Keratinocyte (primary cell): ENCODE measurements at regions not wholly inside any gene's neighbourhood (a gene's known extent, or its start where the extent isn't known, plus 50 kb on each side); places are given as distances from the start of the nearest gene placed in this dataset.

Experiments used
- DNase-seq: peaks from one replicate; pipeline ENCODE4 v3.0.0-alpha.2; 2011; ENCODE audit warnings: low read depth, missing footprints, low spot score
- FAIRE-seq: peaks from 2 replicates; lab custom pipeline; 2011; peaks lifted over from hg19 to GRCh38; lab: Jason Lieb, UNC
- H2AFZ ChIP-seq: 2 replicates; pipeline ENCODE4 v1.6.0; 2012; ENCODE audit warnings: low read length, control low read depth, inconsistent platforms; ENCODE audit not compliant: control insufficient read depth
- H3K27ac ChIP-seq: 2 replicates; pipeline ENCODE4 v1.5.1; 2011; ENCODE audit warnings: low read length; ENCODE audit not compliant: control insufficient read depth, insufficient read depth
- H3K27me3 ChIP-seq: 3 replicates; pipeline ENCODE4 v1.6.0; 2011; ENCODE audit warnings: low read length; ENCODE audit not compliant: control insufficient read depth, insufficient read depth; ENCODE audit errors: extremely low read depth
- H3K36me3 ChIP-seq, 2 experiments: 2 replicates in 1 of 2; 3 replicates in 1 of 2; pipeline ENCODE4 v1.5.1; 2011; ENCODE audit warnings: low read length in 2 of 2, mild to moderate bottlenecking in 1 of 2; ENCODE audit not compliant: control insufficient read depth in 2 of 2, insufficient read depth in 2 of 2; ENCODE audit errors: extremely low read depth in 1 of 2
- H3K4me1 ChIP-seq: 3 replicates; pipeline ENCODE4 v1.5.1; 2011; ENCODE audit warnings: low read length; ENCODE audit not compliant: control insufficient read depth, insufficient read depth; ENCODE audit errors: extremely low read depth
- H3K4me2 ChIP-seq: 3 replicates; pipeline ENCODE4 v1.6.0; 2011; ENCODE audit warnings: low read depth, low read length; ENCODE audit not compliant: control insufficient read depth, insufficient read depth; ENCODE audit errors: extremely low read depth
- H3K4me3 ChIP-seq, 3 experiments: fragments of 200-600 bp in 1 of 3; sonication (generic) in 1 of 3; 2 replicates in 2 of 3; 3 replicates in 1 of 3; pipeline ENCODE4 v1.5.1; 2011 to 2016; ENCODE audit warnings: low read length in 3 of 3, mild to moderate bottlenecking in 3 of 3, control low read depth in 2 of 3, inconsistent platforms in 1 of 3, low read depth in 1 of 3, mixed read lengths in 1 of 3, mixed run types in 1 of 3, moderate library complexity in 1 of 3; ENCODE audit not compliant: control insufficient read depth in 2 of 3, insufficient read depth in 2 of 3; ENCODE audit errors: extremely low read depth in 1 of 3
- H3K79me2 ChIP-seq: 2 replicates; pipeline ENCODE4 v1.6.0; 2012; ENCODE audit warnings: low read length; ENCODE audit not compliant: control insufficient read depth, insufficient read depth
- H3K9ac ChIP-seq: 3 replicates; pipeline ENCODE4 v1.6.0; 2011; ENCODE audit warnings: low read length; ENCODE audit not compliant: control insufficient read depth, insufficient read depth; ENCODE audit errors: extremely low read depth
- H3K9me1 ChIP-seq: 3 replicates; pipeline ENCODE4 v1.6.0; 2011; ENCODE audit warnings: low read length; ENCODE audit not compliant: control insufficient read depth, insufficient read depth; ENCODE audit errors: extremely low read depth
- H3K9me3 ChIP-seq: 2 replicates; pipeline ENCODE4 v1.5.1; 2012; ENCODE audit warnings: low read depth, low read length; ENCODE audit not compliant: control insufficient read depth
- H4K20me1 ChIP-seq: 3 replicates; pipeline ENCODE4 v1.6.0; 2011; ENCODE audit warnings: low read length; ENCODE audit not compliant: control insufficient read depth, insufficient read depth; ENCODE audit errors: extremely low read depth
- EZH2 ChIP-seq: IDR thresholded peaks from one replicate; pipeline ENCODE4 v1.6.1; 2012; ENCODE audit warnings: inconsistent platforms, mild to moderate bottlenecking, low read length, moderate library complexity
- dilution Hi-C: fragments of 300-500 bp; cut with MboI; formaldehyde crosslinking; loops from one replicate; pipeline ENCODE4 v1.7.0; 2020; ENCODE audit warnings: low sequenced_read_pairs; ENCODE audit not compliant: extremely low pct_ligation_motif_present
- TF ChIP-seq, protein P1 (sequence below), 3 experiments: IDR thresholded peaks in 1 of 3; conservative IDR thresholded peaks in 1 of 3; optimal IDR thresholded peaks in 1 of 3; 2 replicates in 2 of 3; 3 replicates in 1 of 3; pipeline versions ENCODE3 to v1.5.1; 2011; ENCODE audit warnings: low read length in 3 of 3, mild to moderate bottlenecking in 3 of 3, moderate library complexity in 2 of 3, control low read depth in 1 of 3, inconsistent platforms in 1 of 3; ENCODE audit not compliant: insufficient read depth in 2 of 3; ENCODE audit errors: extremely low read depth in 1 of 3

DNA sequence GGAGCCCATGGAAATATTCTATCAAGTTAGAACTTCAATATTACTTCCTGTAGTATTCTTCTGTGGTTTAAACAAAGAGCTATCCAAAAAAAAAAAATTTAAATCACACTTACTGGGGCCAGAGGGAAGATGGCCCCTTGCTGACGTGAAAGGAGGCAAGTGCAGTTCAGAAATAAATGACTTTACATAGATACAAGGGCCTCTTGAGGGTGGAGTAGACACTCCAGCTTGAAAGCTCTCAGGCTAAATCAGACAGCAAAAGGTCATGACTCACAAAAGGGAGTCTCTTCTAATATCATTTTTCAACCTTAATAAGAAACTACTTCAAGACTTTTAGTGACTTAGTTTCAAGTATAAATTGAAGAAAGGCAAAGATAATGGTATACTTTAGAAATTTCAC is 1160.3 kb downstream of the FAM181B start:
- Histone ChIP-seq H3K4me3 (no peak overlapping the region), H4K20me1 (no peaks in the 10 kb centered on the region), H3K9me1 (no peaks in the 10 kb centered on the region), H2AFZ (no peak overlapping the region), H3K79me2 (no peaks in the 10 kb centered on the region), H3K4me1 (no peaks in the 10 kb centered on the region), H3K9ac (no peak overlapping the region), H3K27ac (no peak overlapping the region), H3K27me3 (no peaks in the 10 kb centered on the region), H3K9me3 (no peaks in the 10 kb centered on the region), H3K36me3 (no peaks in the 10 kb centered on the region), H3K4me2 (no peak overlapping the region)
- FAIRE-seq (no peak), DNase-seq (no peak)
- dilution Hi-C loops: no loop called here
- TF ChIP-seq EZH2: no peak
- TF ChIP-seq, protein P1, sequence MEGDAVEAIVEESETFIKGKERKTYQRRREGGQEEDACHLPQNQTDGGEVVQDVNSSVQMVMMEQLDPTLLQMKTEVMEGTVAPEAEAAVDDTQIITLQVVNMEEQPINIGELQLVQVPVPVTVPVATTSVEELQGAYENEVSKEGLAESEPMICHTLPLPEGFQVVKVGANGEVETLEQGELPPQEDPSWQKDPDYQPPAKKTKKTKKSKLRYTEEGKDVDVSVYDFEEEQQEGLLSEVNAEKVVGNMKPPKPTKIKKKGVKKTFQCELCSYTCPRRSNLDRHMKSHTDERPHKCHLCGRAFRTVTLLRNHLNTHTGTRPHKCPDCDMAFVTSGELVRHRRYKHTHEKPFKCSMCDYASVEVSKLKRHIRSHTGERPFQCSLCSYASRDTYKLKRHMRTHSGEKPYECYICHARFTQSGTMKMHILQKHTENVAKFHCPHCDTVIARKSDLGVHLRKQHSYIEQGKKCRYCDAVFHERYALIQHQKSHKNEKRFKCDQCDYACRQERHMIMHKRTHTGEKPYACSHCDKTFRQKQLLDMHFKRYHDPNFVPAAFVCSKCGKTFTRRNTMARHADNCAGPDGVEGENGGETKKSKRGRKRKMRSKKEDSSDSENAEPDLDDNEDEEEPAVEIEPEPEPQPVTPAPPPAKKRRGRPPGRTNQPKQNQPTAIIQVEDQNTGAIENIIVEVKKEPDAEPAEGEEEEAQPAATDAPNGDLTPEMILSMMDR (optimal IDR thresholded peaks at IDR 0.05 in 1 of 3, IDR thresholded peaks at IDR 0.05 in 1 of 3, conservative IDR thresholded peaks at IDR 0.05 in 1 of 3; ENCODE audit: extremely low read depth in 1 of 3, insufficient read depth in 2 of 3, low read length in 3 of 3): no peak

DNA sequence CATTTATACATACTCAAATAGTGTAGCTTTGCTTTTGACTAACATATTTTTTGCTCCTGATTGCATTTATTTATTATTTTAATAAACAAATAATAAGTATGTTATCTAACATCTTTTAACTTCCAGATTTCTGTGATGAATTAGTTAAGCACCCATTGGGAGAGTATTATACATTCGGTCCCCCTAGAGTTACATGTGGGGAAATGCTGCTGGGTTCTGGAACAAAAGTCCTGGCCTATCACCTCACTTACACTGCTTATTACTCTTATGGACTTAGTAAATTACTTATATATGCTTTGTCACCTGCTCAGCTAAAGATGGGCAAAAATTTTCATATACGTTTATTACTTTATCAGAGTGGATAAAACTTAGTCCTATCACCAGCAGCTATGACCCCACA is 1163.0 kb downstream of the FAM181B start:
- no peaks in the 10 kb centered on the region for H3K79me2 ChIP-seq
- no peaks in the 10 kb centered on the region for H3K9me3 ChIP-seq
- no peak for FAIRE-seq
- no peak for DNase-seq
- H3K9ac ChIP-seq: no peak overlapping the region
- no peaks in the 10 kb centered on the region for H4K20me1 ChIP-seq
- no peaks in the 10 kb centered on the region for H3K9me1 ChIP-seq
- H3K4me3 ChIP-seq: no peak overlapping the region
- H3K4me1 ChIP-seq: no peaks in the 10 kb centered on the region
- no peak overlapping the region for H2AFZ ChIP-seq
- H3K27ac ChIP-seq: no peak overlapping the region
- TF ChIP-seq EZH2: no peak
- TF ChIP-seq, protein P1 (optimal IDR thresholded peaks at IDR 0.05 in 1 of 3, IDR thresholded peaks at IDR 0.05 in 1 of 3, conservative IDR thresholded peaks at IDR 0.05 in 1 of 3; ENCODE audit: extremely low read depth in 1 of 3, insufficient read depth in 2 of 3, low read length in 3 of 3): no peak
- no peaks in the 10 kb centered on the region for H3K27me3 ChIP-seq
- dilution Hi-C loops: no loop called here
- H3K36me3 ChIP-seq: no peaks in the 10 kb centered on the region
- H3K4me2 ChIP-seq: no peak overlapping the region
